Stomach (tissue), 8 donors: ENCODE measurements at regions not wholly inside any gene's neighbourhood (a gene's known extent, or its start where the extent isn't known, plus 50 kb on each side); places are given as distances from the start of the nearest gene placed in this dataset.

Source experiments
- DNase-seq, 2 donors: peaks; one replicate each; pipeline versions ENCODE4 v3.0.0 to v3.0.0-alpha.2; 2013 to 2019
- H3K27ac ChIP-seq, 5 donors: fragments of 200-600 bp in 4 of 5; sonication (generic) in 4 of 5; one replicate each; pipeline ENCODE4 v1.5.1; 2013 to 2019; ENCODE audit warnings: mild to moderate bottlenecking in 1 of 5, moderate library complexity in 1 of 5
- H3K27me3 ChIP-seq, 3 donors: fragments of 200-600 bp; sonication (generic); one replicate each; pipeline ENCODE4 v1.5.1; 2017 to 2019; ENCODE audit warnings: mixed run types in 1 of 3
- H3K36me3 ChIP-seq, 4 donors: fragments of 200-600 bp; sonication (generic); 1 replicate in 3 of 4; 2 replicates in 1 of 4; pipeline ENCODE4 v1.5.1; 2016 to 2019
- H3K4me1 ChIP-seq, 4 donors: fragments of 200-600 bp; sonication (generic); one replicate each; pipeline ENCODE4 v1.5.1; 2016 to 2019
- H3K4me3 ChIP-seq, 4 donors: fragments of 200-600 bp; sonication (generic) in 3 of 4; one replicate each; pipeline ENCODE4 v1.5.1; 2016 to 2019; ENCODE audit warnings: mild to moderate bottlenecking in 1 of 4
- H3K9me3 ChIP-seq, 4 donors: fragments of 200-600 bp; sonication (generic); one replicate each; pipeline ENCODE4 v1.5.1; 2016 to 2019
- EP300 ChIP-seq: sonication (generic); formaldehyde crosslinking; IDR thresholded peaks from one replicate; pipeline ENCODE4 v1.6.1; 2017; ENCODE audit warnings: antibody characterized with exemption
- POLR2A ChIP-seq, 4 donors: fragments of 450-650 bp; IDR thresholded peaks; one replicate each; pipeline ENCODE4 v1.6.1; 2016; ENCODE audit warnings: antibody characterized with exemption in 4 of 4, control low read depth in 2 of 4, mild to moderate bottlenecking in 1 of 4, moderate library complexity in 1 of 4
- POLR2AphosphoS5 ChIP-seq, 3 donors: sonication (generic); formaldehyde crosslinking; IDR thresholded peaks; one replicate each; pipeline ENCODE4 v1.6.1; 2016; ENCODE audit warnings: antibody characterized with exemption in 3 of 3
- WGBS, 5 donors: extraction: QIAGEN DNeasy Blood & Tissue Kit in 3 of 5; methylation state at CpG; one replicate each; pipeline versions ENCODE4 v1.1.5 to v1.1.7; 2013 to 2018; 5-methylcytosine and 5-hydroxymethylcytosine counted together
- intact Hi-C: fragments of 100-400 bp; cut with DNase I; formaldehyde crosslinking; loops from one replicate; pipeline ENCODE4 v1.15.1; 2023; ENCODE audit warnings: low total_unique reads
- TF ChIP-seq, protein P1 (sequence below), 7 experiments: fragments of 450-650 bp in 4 of 7; fragments of 200-600 bp in 3 of 7; sonication (generic) in 3 of 7; IDR thresholded peaks; one replicate each; pipeline ENCODE4 v1.5.1; 2016 to 2019; ENCODE audit warnings: antibody characterized with exemption in 7 of 7, control low read depth in 2 of 7, mild to moderate bottlenecking in 1 of 7
- donor health status: healthy with polysubstance abuse.
- donor health status: Bipolar disorder and iron deficiency.
- donor health status: healthy.

DNA sequence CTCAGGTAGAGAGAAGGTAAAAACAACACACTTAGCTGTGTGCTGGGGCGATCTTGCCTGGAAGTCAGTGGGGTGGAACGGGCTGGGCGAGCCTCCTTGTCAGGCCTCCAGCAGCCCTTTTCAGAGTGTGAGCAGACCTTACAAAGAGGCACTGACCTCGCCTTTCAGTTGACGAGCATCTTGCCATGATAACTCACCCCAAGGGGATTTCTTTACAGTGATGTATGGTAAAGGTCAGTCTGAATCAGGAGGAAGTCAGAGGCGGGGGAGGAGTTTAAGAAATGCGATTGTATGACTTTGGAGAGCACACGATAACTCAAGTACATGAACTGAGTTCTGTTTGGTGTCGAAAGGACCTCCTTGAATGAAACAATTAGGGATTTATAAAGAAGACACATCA is 326.5 kb upstream of the PROX1 start:
- Histone ChIP-seq H3K27ac (no peak overlapping the region), H3K4me3 (no peak overlapping the region), H3K27me3 (peaks cover 0 to 5% (median 0%) of the 10 kb centered on the region in 3 donors), H3K9me3 (no peaks in the 10 kb centered on the region), H3K4me1 (no peaks in the 10 kb centered on the region), H3K36me3 (no peaks in the 10 kb centered on the region)
- DNase-seq, result no peak
- intact Hi-C loops, result no loop called here
- no peak for TF ChIP-seq POLR2A (IDR thresholded peaks at IDR 0.05)
- TF ChIP-seq POLR2AphosphoS5 (IDR thresholded peaks at IDR 0.05), result no peak
- TF ChIP-seq, protein P1, sequence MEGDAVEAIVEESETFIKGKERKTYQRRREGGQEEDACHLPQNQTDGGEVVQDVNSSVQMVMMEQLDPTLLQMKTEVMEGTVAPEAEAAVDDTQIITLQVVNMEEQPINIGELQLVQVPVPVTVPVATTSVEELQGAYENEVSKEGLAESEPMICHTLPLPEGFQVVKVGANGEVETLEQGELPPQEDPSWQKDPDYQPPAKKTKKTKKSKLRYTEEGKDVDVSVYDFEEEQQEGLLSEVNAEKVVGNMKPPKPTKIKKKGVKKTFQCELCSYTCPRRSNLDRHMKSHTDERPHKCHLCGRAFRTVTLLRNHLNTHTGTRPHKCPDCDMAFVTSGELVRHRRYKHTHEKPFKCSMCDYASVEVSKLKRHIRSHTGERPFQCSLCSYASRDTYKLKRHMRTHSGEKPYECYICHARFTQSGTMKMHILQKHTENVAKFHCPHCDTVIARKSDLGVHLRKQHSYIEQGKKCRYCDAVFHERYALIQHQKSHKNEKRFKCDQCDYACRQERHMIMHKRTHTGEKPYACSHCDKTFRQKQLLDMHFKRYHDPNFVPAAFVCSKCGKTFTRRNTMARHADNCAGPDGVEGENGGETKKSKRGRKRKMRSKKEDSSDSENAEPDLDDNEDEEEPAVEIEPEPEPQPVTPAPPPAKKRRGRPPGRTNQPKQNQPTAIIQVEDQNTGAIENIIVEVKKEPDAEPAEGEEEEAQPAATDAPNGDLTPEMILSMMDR (IDR thresholded peaks at IDR 0.05), result no peak
- TF ChIP-seq EP300, result no peak
- 74 to 84% (median 79%) methylated on average over 9 of the region's 9 CpGs for WGBS, 5 donors

DNA sequence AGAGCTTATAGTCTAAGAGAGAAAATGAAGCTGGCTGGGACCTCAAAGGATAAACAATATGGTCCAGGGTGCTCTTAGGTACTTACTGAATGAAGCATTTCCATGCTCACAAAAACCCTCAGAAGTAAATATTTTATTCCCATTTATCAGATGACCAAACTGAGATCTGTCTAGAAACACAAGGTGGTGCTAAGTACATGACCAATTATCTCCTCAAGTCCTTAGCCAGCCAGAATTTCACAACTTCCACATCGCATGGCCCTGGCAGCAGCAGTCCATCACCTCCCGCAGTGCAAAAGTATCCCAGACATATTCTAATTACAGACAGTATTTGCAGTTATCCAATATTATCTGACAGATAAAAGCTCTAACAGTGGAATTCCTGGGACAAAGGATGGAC is 321.7 kb upstream of the PROX1 start:
- H3K4me3 ChIP-seq, result no peak overlapping the region
- no peak for DNase-seq
- no peak overlapping the region for H3K27ac ChIP-seq
- WGBS, 5 donors, result 79 to 100% (median 91%) methylated on average over 1 to 2 of the region's 2 CpGs
- TF ChIP-seq, protein P1 (IDR thresholded peaks at IDR 0.05), result no peak
- TF ChIP-seq EP300 (no peak), POLR2A (IDR thresholded peaks at IDR 0.05) (no peak), POLR2AphosphoS5 (IDR thresholded peaks at IDR 0.05) (no peak)
- H3K36me3 ChIP-seq, result no peaks in the 10 kb centered on the region
- H3K4me1 ChIP-seq, result no peaks in the 10 kb centered on the region
- peaks cover 0 to 5% (median 0%) of the 10 kb centered on the region in 3 donors for H3K27me3 ChIP-seq
- intact Hi-C loops, result no loop called here
- no peaks in the 10 kb centered on the region for H3K9me3 ChIP-seq

DNA sequence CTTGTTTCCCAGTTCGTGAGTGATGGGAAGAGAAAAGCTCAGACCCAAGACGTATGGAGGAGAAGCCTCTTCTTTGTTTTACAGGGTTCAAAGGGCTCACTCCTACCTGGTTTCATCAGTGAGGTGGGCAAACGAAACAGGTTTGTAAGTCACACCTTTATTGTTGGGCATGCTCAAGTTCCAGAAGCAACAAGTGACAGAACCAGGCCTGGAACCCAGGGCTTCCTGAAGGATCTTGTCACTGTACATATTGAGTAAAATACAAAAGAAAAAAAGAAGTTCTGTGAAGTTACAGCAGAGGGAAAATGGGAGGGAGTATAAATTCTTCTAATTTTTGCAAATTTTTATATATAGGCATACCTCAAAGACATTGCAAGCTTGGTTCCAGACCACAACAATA is 320.9 kb upstream of the PROX1 start:
- Histone ChIP-seq H3K4me1 (no peaks in the 10 kb centered on the region), H3K9me3 (no peaks in the 10 kb centered on the region), H3K36me3 (no peaks in the 10 kb centered on the region), H3K27ac (no peak overlapping the region), H3K4me3 (no peak overlapping the region), H3K27me3 (peaks cover 0 to 5% (median 0%) of the 10 kb centered on the region in 3 donors)
- TF ChIP-seq POLR2AphosphoS5 (IDR thresholded peaks at IDR 0.05) (no peak), EP300 (no peak), POLR2A (IDR thresholded peaks at IDR 0.05) (no peak)
- TF ChIP-seq, protein P1 (IDR thresholded peaks at IDR 0.05), result no peak
- intact Hi-C loops, result no loop called here
- DNase-seq, result no peak
- 65 to 81% (median 68%) methylated on average over 3 of the region's 3 CpGs for WGBS, 5 donors

DNA sequence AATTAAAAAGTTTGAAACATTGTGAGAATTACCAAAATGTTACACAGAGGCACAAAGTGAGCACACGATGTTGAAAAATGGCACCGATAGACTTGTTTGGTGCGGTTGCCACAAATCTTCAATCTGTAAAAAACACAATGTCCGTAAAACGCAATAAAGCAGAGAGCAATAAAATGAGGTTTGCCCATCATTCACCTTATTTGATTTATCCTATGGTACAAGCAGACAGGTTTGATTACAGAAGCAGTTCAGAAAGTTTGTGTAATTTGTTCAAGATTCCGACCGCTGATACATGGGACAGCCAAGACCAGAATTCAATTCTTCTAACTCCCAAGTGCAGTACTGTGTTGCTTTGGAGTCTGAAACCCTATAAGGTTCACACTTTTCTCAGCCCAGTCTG is 318.3 kb upstream of the PROX1 start:
- DNase-seq, result no peak
- Histone ChIP-seq H3K4me3 (no peak overlapping the region), H3K4me1 (no peaks in the 10 kb centered on the region), H3K27ac (no peak overlapping the region), H3K9me3 (no peaks in the 10 kb centered on the region), H3K36me3 (no peaks in the 10 kb centered on the region), H3K27me3 (no peaks in the 10 kb centered on the region)
- WGBS, 5 donors, result 89 to 96% (median 94%) methylated on average over 7 of the region's 7 CpGs
- TF ChIP-seq POLR2A (IDR thresholded peaks at IDR 0.05), result no peak
- TF ChIP-seq POLR2AphosphoS5 (IDR thresholded peaks at IDR 0.05), result no peak
- no peak for TF ChIP-seq EP300
- TF ChIP-seq, protein P1 (IDR thresholded peaks at IDR 0.05), result no peak
- intact Hi-C loops, result no loop called here
